ENCODE measurements at regions not wholly inside any gene's neighbourhood (a gene's known extent, or its start where the extent isn't known, plus 50 kb on each side); places are given as distances from the start of the nearest gene placed in this dataset.

GRCh38 chr2:126804347-126804746, 94.3 kb upstream of the TEX51 start:
- H4K20me1 ChIP-seq (ENCODE audit: insufficient read depth, low read length), result no peaks in the 10 kb centered on the region
- H3K9me3 ChIP-seq (ENCODE audit: low read depth, low read length), result no peaks in the 10 kb centered on the region
- no peaks in the 10 kb centered on the region for H3K79me2 ChIP-seq (ENCODE audit: insufficient read depth, low read length)
- no peak overlapping the region for H3K4me3 ChIP-seq (ENCODE audit: insufficient read depth, low read length)
- no peak overlapping the region for H2AFZ ChIP-seq (ENCODE audit: low read length)
- no peaks in the 10 kb centered on the region for H3K27me3 ChIP-seq (ENCODE audit: insufficient read depth, low read length)
- H3K4me2 ChIP-seq (ENCODE audit: insufficient read depth, low read length), result no peak overlapping the region
- no peak for TF ChIP-seq CTCF (IDR thresholded peaks at IDR 0.05; ENCODE audit: extremely low read depth, low read depth, low read length)
- no peak overlapping the region for H3K27ac ChIP-seq (ENCODE audit: low read depth, low read length)
- no peaks in the 10 kb centered on the region for H3K4me1 ChIP-seq (ENCODE audit: insufficient read depth, low read length)
- no peaks in the 10 kb centered on the region for H3K36me3 ChIP-seq (ENCODE audit: insufficient read depth, low read length)
- DNase-seq (ENCODE audit: insufficient read length, low spot score, missing footprints), result no peak

- Histone ChIP-seq H3K4me3 (ENCODE audit: insufficient read depth, low read length) (no peak overlapping the region), H2AFZ (ENCODE audit: low read length) (no peak overlapping the region), H3K4me2 (ENCODE audit: insufficient read depth, low read length) (no peak overlapping the region), H3K4me1 (ENCODE audit: insufficient read depth, low read length) (no peaks in the 10 kb centered on the region), H3K27me3 (ENCODE audit: insufficient read depth, low read length) (no peaks in the 10 kb centered on the region), H3K9me3 (ENCODE audit: low read depth, low read length) (no peaks in the 10 kb centered on the region), H4K20me1 (ENCODE audit: insufficient read depth, low read length) (no peaks in the 10 kb centered on the region), H3K27ac (ENCODE audit: low read depth, low read length) (no peak overlapping the region), H3K36me3 (ENCODE audit: insufficient read depth, low read length) (no peaks in the 10 kb centered on the region), H3K79me2 (ENCODE audit: insufficient read depth, low read length) (no peaks in the 10 kb centered on the region)
- no peak for DNase-seq (ENCODE audit: insufficient read length, low spot score, missing footprints)
- no peak for TF ChIP-seq CTCF (IDR thresholded peaks at IDR 0.05; ENCODE audit: extremely low read depth, low read depth, low read length)
Measured at GRCh38 chr2:126808929-126809328, 89.8 kb upstream of the TEX51 start.

GRCh38 chr2:126809340-126809739, 89.3 kb upstream of the TEX51 start:
- Histone ChIP-seq H3K27ac (ENCODE audit: low read depth, low read length) (no peak overlapping the region), H3K79me2 (ENCODE audit: insufficient read depth, low read length) (no peaks in the 10 kb centered on the region), H4K20me1 (ENCODE audit: insufficient read depth, low read length) (no peaks in the 10 kb centered on the region), H3K4me3 (ENCODE audit: insufficient read depth, low read length) (no peak overlapping the region), H3K4me1 (ENCODE audit: insufficient read depth, low read length) (no peaks in the 10 kb centered on the region), H3K27me3 (ENCODE audit: insufficient read depth, low read length) (no peaks in the 10 kb centered on the region), H3K36me3 (ENCODE audit: insufficient read depth, low read length) (no peaks in the 10 kb centered on the region), H2AFZ (ENCODE audit: low read length) (no peak overlapping the region), H3K9me3 (ENCODE audit: low read depth, low read length) (no peaks in the 10 kb centered on the region), H3K4me2 (ENCODE audit: insufficient read depth, low read length) (no peak overlapping the region)
- TF ChIP-seq CTCF (IDR thresholded peaks at IDR 0.05; ENCODE audit: extremely low read depth, low read depth, low read length), result no peak
- no peak for DNase-seq (ENCODE audit: insufficient read length, low spot score, missing footprints)

DNA sequence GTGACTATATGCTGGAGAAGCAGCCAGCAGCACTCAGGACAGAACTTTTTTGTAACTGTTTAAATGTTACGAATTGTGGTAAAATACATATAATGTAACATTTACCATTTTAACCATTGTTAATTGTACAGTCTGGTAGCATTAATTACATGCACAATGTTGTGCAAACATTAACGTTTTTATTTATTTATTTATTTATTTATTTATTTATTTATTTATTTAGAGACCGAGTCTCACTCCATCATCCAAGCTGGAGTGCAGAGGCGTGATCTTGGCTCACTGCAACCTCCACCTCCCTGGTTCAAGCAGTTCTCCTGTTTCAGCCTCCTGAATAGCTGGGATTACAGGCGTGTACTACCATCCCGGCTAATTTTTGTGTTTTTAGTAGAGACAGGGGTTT, 88.7 kb upstream of the TEX51 start:
- H3K4me3 ChIP-seq (ENCODE audit: insufficient read depth, low read length), result no peak overlapping the region
- H2AFZ ChIP-seq (ENCODE audit: low read length), result no peak overlapping the region
- no peaks in the 10 kb centered on the region for H3K4me1 ChIP-seq (ENCODE audit: insufficient read depth, low read length)
- H3K36me3 ChIP-seq (ENCODE audit: insufficient read depth, low read length), result no peaks in the 10 kb centered on the region
- TF ChIP-seq CTCF (IDR thresholded peaks at IDR 0.05; ENCODE audit: extremely low read depth, low read depth, low read length), result no peak
- H3K27ac ChIP-seq (ENCODE audit: low read depth, low read length), result no peak overlapping the region
- no peaks in the 10 kb centered on the region for H3K9me3 ChIP-seq (ENCODE audit: low read depth, low read length)
- H4K20me1 ChIP-seq (ENCODE audit: insufficient read depth, low read length), result no peaks in the 10 kb centered on the region
- H3K27me3 ChIP-seq (ENCODE audit: insufficient read depth, low read length), result no peaks in the 10 kb centered on the region
- no peak overlapping the region for H3K4me2 ChIP-seq (ENCODE audit: insufficient read depth, low read length)
- DNase-seq (ENCODE audit: insufficient read length, low spot score, missing footprints), result no peak
- no peaks in the 10 kb centered on the region for H3K79me2 ChIP-seq (ENCODE audit: insufficient read depth, low read length)

Measured in osteoblast (primary cell).